Cardiac septum (tissue), 1 donor: ENCODE measurements at regions not wholly inside any gene's neighbourhood (a gene's known extent, or its start where the extent isn't known, plus 50 kb on each side); places are given as distances from the start of the nearest gene placed in this dataset.

ENCODE experiments used
- DNase-seq: peaks from one replicate; pipeline ENCODE4 v3.0.0-alpha.2; 2020; ENCODE audit warnings: low spot score
- intact Hi-C: fragments of 100-400 bp; cut with DNase I; formaldehyde crosslinking; loops from one replicate; pipeline ENCODE4 v1.14.0; 2022
- donor health status: DM: no; HTN: no; CAD: no.

DNA sequence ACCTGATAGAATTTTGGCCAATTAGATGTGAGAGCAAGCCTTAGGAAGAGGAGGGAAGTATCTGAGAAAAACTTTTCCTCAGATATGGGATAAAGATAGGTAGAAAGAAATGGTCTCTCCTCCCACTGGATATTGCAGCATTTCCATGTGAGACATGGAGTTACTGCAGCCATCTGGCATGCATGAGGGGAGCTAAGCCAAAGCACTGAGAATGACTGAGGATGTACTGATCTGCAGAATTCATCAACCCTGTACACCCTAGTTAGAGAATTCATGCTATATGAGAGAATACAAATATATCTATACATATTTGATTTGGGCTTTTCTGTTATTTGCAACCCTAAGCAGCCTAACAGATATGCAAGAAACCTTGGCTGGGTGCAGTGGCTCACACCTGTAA lies 52.5 kb upstream of the RPL34 start:
- DNase-seq, result no peak
- intact Hi-C loops, result loop anchor here (10.0 kb wide), 2 partner anchors 213 to 403 kb away; partner anchors contain the start of gene LEF1

DNA sequence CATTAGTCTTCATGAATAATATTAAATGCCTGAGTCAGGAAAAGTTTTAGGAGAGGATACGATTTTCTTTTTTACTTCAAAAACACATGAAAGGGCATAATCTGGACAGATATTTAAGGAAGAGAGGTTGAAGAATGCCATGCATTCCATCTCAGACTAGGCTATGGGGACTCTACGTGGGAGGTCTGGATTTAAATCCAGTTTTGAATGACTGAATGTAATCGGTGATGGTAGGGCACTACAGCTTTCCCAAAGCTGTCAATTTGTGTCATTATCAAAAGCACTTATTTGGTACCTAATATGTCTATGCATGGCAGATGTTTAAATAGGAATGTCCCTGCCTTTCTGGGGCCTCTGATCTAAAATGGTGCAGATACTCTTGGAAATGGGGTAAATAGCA lies 59.3 kb upstream of the RPL34 start:
- DNase-seq, result no peak
- intact Hi-C loops, result loop anchor here (10.0 kb wide), 2 partner anchors 206 to 396 kb away; partner anchors contain the start of gene LEF1

DNA sequence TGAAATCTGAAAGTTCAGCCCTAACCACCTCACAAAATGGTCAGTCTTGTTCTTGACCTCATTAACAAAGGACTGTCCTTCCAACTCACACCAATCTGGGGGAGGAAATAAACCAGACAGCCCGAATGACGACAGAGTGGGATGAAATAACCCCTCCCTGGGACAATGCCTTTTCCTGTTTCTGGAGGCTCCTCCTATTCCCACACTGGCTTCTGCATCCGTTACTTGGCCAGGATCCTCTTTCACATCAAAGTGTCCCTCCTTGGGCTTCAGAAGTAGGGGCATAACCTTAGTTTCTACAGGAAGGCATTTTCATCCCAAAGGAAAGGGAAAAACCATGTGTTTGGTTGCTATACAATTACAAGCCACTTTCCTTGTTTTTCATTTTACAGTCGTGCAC lies 59.8 kb upstream of the RPL34 start:
- DNase-seq, result no peak
- intact Hi-C loops, result loop anchor here (10.0 kb wide), 2 partner anchors 206 to 396 kb away; partner anchors contain the start of gene LEF1

DNA sequence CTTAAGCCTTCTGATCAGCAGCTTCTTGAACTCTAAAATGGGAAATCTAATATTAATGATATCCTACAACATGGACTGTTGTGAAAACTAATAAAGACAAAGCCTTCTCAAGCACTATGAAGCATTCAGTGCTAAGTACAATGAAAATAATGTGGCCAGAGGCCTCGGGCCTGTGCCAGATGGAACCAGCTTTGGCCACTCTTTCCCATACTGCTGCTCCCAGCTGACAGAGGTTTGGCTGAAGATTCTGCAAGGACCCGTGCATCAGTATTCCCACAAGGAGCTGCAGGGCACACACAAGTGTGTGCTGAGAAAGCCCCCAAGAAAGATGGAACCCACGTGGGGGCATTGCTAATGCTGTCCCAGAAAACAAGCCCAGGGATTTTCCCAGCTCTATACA lies 60.5 kb upstream of the RPL34 start:
- no peak for DNase-seq
- intact Hi-C loops, result loop anchor here (10.0 kb wide), 2 partner anchors 205 to 395 kb away; partner anchors contain the start of gene LEF1

DNA sequence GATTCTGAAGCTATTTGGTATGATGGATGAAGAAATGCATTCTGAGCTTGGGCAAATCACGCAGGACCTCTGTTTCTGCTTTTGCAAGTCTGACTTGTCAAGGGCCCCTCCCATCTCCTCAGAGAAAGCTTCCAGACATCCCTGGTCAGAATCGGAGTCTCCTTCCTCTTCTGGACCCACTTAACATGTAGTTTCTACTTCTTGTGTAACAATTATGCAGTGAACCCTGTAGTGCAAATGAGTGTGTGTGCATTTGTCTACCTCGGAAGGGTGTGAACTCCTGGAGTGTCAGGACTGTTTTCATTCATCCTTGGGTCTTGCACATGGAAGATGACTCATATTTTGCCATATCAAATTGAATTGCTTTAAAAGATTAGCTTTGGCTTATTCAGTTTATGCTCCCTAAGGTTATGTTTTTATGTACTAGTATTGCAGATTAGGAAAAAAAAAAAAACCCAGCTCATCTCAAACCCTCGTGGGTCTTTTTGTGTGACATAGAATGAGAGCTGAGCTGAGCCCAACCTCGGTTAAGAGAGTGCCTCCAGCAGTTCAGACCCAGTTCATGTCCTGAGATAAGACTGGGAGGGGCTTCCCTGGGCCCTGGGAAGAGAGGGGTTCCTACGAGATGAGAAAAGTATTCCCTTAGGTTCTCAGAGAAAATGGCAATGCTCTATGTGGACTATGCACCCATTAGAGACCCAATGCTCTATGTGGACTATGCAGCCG lies 61.1 kb upstream of the RPL34 start:
- no peak for DNase-seq
- intact Hi-C loops, result no loop called here

DNA sequence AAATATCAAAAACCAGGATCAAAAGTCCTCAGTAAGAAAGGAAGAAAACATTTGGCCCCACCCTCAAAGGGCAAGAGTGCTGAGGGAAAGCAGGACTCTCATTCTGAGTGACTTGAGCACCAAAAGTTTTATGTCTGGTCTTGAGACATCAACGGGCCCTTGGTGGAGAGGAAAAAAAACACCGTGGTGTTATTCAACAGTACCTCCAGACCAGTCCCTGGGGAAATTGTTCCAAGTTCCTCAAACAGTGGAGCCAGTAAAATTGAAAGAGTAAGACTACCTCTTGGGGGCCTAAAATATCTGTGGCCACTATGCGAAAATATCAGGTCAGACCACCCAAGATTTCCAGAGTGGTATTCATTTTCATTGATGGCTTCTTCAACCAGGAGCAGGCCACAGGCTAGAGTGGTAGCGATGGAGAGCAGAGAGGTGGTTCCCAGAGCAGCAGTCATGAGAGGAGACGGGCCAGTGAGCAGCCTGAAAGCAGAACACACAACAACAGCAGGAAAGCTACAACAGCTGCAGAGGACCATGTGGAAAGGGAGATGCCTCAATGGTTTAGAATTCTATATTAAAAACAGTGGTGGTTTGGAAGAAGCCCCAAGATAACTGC lies 63.7 kb upstream of the RPL34 start:
- intact Hi-C loops, result no loop called here
- no peak for DNase-seq

DNA sequence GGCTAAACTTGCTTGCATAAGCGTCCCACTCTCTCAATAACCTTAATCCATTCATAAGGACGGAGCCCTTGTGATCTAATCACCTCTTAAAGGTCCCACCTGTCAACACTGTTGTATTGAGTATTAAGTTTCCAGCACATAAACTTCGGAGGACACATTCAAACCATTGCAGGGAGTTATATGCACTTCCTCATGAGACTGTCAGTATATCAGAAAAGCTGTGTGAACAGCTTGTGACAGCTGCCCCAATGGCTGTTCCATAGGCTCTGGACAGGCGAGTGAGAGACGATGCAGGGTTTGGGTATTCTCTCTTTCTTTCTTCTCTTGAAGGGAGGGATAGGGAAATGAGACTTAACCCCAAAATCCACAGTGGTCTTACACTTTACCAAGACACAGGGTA lies 64.2 kb upstream of the RPL34 start:
- intact Hi-C loops, result no loop called here
- no peak for DNase-seq

DNA sequence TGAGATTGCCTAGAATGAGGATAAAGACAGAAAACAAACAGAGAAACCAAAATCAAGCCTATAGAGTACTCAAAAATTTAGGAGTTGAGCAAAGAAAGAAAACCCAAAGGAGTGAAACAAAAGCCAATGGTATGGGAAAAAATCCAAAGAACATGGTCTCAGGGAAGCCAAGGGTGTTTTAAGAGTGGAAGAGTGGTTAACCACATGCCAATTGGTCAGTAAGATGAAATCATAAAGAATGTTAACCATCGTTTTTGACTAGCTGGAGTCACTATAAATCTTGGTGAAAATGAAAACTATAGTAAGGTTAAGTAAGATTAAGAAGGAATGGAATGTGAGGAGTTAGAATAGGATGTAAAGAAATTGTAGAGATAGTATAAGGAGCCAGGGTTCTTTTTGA lies 64.7 kb upstream of the RPL34 start:
- DNase-seq, result no peak
- intact Hi-C loops, result no loop called here

DNA sequence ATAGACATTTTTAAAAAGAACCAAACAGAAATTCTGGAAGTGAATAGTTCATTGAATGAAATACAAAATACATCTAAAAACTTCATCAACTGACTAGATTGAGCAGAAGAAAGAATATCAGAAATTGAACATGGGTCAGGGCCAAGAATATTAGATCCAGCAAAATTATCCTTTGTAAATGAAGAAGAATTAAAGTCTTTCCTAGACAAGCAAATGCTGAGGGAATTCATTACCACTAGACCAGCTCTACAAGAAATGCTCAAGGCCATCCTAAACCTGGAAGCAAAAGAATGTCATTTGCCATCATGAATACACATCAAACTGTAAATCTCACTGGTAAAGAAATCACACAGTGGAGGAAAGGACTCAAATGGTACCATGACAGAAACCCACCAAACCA lies 72.7 kb upstream of the RPL34 start:
- intact Hi-C loops, result no loop called here
- DNase-seq, result no peak

DNA sequence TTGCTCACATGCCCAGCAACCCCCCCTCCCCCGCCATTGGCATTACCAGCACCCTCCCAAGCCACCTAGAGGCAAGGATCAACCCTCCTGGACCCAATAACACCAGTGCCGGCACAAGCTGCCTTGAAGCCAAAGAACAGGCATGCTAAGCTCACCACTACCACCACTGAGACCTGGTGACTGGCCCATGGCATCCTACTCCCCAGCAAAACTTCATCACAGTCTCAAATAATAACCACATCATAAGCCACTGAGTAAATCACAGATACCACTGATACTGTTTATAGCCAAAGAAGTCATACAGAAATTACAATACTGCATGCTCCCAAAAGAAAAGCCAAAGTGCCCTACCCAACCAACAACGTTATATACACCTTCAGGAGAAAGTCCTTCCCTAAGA lies 73.6 kb upstream of the RPL34 start:
- intact Hi-C loops, result no loop called here
- DNase-seq, result no peak

DNA sequence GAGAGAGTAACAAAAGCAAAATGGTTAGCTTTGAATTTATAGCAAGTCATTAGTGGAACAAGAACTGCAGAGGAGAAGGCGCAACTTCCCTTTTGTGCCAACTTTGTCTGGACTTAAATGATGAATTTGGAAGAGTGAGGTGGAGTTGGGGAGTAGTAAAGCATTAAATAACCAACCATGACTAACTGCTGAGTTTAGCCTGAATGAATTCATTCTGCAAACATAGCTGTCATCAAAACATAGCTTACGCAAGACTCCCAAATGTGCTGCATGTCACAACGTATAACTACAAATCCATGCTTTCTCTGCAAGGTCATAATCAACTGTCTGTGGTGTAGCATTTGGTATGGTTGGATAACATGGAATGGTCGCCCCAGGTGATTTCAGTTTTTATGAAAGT lies 75.9 kb upstream of the RPL34 start:
- intact Hi-C loops, result no loop called here
- no peak for DNase-seq

DNA sequence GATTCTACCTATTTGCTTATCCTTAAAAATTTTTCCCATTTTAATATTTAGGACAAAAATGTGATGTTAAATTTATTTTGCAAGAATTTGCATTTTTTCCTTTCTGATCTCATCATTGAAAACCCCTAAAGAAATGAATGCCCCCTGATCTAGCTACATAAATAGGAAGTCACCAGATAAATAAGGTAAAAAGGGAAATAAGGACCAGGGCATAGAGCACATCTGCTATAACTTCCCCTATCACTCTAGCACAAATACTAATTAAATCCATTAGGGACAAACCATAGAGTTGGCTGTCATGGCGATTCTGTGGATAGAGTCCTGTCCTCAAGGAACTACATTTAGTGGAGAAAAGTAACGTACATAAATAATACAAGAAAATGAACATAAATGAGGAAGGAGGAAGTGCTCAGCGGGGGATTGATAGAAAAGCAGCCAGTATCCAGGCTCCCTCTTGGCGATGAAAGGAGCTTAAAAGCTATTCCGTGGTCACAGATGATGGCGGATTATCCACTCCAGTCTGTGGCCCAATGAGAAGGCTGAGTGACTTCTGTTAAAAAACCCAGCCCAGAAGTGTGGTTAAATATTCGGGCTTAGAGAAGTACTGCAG lies 76.9 kb upstream of the RPL34 start:
- DNase-seq, result no peak
- intact Hi-C loops, result no loop called here

DNA sequence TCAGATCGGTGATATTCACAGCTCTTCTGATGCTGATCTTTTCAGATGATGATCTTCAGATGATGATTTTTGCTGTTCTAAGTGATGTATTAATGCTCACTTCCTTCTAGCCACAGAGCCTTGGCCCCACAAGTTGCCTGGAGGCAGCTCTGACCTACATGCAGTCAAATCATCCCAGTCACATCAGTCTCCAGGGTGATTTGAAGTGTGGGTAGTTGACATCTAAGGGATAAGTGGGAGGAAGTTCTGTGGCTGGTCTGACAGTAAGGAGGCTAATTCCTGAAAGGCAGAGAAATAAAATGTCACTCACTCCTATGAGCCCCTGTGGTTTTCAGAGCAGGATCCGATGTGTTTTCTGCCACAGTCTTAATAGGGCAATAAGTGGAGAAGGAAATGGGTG lies 79.8 kb upstream of the RPL34 start:
- intact Hi-C loops, result no loop called here
- no peak for DNase-seq

DNA sequence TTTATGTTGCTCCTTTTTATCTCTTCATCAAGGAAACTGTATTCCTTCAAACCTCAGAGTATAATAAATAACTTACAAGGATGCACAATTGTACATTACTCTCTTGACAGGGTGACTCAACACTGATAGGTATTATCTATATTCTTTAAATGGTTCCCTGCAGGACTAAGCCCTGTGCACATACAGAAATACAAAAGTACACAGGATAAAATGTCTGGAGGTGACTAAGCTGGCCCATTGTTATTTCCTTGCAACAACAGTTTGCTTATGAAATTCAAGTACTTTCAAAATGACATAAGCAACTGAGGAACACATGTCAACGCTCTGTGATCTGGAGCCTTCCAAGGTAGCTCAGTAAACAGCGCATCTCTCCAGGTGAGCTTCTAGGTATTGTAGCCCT lies 83.8 kb upstream of the RPL34 start:
- no peak for DNase-seq
- intact Hi-C loops, result no loop called here

DNA sequence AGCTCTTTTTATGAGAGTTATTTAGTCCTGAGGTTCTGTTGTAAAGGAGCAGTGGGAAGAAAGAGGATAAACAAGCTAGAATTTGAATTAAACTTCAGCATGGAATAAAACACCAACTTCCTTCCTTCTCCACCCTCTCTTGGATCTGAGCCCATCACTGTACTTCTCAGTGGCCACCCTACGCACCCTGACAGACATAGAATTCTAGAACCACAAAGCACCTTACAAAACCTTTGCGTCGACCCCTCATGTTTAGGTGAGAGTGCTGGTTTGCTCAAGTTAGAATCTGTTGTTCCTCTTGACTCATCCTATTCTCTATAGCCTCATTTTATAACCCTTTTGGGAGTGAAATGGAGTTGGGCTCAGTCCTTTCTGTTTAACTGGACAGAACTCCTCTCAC lies 84.6 kb upstream of the RPL34 start:
- intact Hi-C loops, result no loop called here
- no peak for DNase-seq

DNA sequence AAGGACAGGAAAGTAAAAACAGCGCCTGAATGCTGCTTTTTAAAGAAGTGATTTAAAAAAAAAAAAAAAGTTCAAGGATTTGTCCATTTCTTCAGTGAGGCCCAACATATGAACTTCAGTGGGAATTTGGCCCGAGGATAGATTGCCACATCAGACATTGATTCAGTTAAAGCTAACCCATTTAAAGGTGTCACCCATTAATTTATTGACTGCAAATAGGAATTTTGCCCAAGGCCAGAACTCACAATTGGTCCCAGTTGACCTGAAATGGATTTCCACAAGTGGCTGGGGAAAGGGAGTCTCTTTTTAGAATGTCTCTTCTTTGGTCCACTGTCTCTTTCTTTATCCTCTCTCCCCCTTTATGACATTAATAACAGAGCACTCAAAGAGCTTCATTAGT lies 86.5 kb upstream of the RPL34 start:
- DNase-seq, result no peak
- intact Hi-C loops, result no loop called here

DNA sequence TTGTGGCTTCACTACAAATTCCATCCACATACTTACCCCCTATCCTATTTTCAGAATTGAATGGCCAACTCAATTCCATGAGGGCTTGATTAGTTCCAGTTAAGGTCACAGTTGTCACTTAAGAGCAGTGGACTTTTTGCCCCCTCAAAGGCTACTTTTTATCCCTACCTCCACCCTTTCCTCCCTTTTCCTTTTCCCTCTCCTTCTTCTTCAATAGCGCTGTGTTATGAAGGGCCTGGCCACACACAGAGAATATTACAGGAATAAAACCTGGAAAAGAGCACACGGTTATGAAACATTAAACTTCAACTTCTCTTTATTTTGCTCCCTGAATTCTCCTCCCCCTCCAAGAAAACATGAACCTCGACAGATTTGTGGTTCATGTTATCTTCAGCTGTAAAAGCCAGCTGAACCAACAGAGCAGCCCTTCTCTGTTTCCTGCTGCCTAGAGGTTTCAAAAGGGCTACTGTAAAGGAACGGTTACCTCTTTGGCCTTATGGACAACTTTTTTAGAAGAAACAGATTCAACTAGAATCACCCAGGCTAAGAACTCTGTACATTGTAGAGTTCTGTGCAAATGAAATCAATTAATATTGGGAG lies 87.0 kb upstream of the RPL34 start:
- intact Hi-C loops, result no loop called here
- DNase-seq, result no peak

DNA sequence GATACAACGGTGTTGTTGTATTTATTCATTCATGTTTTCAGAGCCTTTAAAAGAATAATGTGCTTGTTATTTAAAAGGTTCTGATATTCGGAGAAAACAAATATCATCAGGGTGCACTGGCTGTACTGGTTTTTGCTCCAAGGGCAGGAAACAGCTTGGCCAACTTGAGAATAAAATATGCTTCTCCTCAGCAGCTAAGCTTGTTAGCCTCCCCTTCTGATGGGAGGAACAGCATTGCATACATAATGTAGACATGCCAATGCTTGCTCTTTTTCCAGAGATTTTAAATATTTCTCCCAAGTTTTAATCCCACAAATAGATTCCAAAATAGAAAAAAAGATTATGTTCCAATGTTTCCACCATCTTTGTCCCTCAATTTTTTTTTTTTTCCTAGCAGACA lies 87.6 kb upstream of the RPL34 start:
- intact Hi-C loops, result no loop called here

DNA sequence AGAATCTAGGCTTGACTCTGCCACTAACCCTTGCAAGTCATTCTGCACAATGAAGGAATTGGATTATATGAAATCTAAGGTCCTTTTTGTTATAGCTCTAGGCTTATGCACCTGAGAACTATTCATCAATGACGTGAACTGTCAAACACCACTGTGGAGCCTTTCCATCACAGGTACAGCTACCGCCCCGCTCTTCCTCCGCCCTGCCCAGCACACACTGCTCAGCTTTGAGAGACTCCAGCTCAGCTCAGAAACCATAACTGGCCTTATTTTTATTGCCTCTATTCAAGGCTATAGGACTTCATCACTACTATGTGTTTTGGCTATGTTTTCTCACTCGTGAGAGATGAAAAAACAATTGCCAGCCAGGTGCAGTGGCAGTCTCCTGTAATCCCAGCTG lies 88.2 kb upstream of the RPL34 start:
- intact Hi-C loops, result no loop called here
- DNase-seq, result no peak

More for the DNA sequence above, 87.6 kb upstream of the RPL34 start:
- no peak for DNase-seq

DNA sequence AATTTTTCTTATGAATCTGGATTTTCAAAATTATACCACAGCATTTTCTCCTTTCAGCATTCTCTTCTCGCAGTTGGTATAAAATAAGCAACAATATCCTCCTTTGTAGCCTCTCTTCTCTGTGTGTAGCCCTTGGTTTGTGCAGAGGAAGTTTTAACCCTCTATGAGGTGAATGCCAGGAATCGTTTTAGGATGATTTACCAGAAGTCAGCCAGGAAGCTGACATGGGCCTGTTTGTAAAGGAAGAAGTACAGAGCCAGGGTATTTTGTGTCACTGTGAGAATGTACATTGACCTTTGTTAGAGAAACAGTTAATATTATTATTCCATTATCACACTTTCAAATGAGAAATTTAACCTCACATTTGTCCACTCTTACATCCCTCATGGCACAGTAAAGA lies 88.9 kb upstream of the RPL34 start:
- intact Hi-C loops, result no loop called here
- DNase-seq, result no peak
